ENCODE measurements at regions not wholly inside any gene's neighbourhood (a gene's known extent, or its start where the extent isn't known, plus 50 kb on each side); places are given as distances from the start of the nearest gene placed in this dataset.

DNA sequence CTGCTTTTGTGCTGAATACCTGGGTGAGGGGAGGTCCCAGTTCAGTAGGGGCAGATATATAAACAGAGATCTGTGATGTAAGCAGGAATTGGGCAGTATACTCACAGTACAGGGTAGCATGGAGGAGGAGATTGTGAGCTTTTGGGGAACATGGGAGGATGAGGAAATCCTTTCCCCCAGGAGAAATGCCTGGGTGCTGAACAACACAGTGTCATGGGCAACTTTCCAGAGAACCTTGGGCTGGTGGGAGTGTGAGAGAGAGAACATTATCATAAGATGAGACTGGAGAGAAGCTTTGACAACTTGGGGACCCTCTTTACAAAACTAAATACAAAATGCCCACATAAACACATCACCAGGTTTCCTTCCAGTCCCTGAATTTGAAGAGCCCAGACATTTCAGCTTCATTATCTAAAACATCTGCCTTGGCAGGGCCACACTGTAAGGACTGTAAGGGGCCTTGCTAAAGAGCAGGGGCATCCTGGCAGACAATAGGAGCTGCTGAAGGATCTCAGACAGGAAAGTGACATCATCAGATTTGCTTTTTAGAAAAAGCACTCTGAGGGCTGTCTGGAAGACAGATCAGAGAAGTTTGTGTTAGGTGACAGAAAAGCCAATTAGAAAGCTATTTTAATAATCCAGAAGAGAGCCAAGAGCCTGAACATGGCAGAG lies 105.1 kb upstream of the FOXN2 start:
- DNase-seq: no peak
- no peaks in the 10 kb centered on the region for H3K36me3 ChIP-seq (ENCODE audit: control insufficient read depth, insufficient read depth, low read length)

DNA sequence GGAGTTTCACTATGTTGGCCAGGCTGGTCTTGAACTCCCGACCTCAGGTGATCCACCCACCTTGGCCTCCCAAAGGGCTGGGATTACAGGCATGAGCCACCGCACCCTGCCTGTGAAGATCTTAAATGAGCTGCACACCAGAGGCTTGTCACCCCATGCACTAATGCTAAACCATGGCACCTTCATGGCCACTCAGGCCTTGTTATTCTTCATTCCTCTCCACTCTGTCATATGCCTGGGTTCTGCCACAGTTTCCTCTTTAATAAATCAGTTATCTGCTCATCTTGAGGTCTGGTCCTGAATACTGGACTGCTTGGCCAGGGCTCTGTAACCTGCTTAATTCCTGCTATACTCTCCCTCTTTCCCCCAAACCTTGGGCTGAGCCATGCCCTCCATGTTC lies 104.3 kb upstream of the FOXN2 start:
- H3K4me1 ChIP-seq (ENCODE audit: control insufficient read depth, insufficient read depth, low read length): peaks cover 3% of the 10 kb centered on the region
- no peaks in the 10 kb centered on the region for H3K9me3 ChIP-seq (ENCODE audit: control insufficient read depth, low read depth, low read length)
- no peak overlapping the region for H3K4me3 ChIP-seq (ENCODE audit: low read length)
- H3K36me3 ChIP-seq (ENCODE audit: control insufficient read depth, insufficient read depth, low read length): no peaks in the 10 kb centered on the region
- no peak for DNase-seq
- no peaks in the 10 kb centered on the region for H3K27me3 ChIP-seq (ENCODE audit: control insufficient read depth, insufficient read depth, low read length)
- H3K27ac ChIP-seq (ENCODE audit: low read length): no peak overlapping the region
- no CpG with 5 or more reads among the region's 2 CpGs for WGBS (ENCODE audit: insufficient coverage, low lambda C conversion rate)

More for the DNA sequence above, 105.1 kb upstream of the FOXN2 start:
- no peaks in the 10 kb centered on the region for H3K9me3 ChIP-seq (ENCODE audit: control insufficient read depth, low read depth, low read length)
- H3K27ac ChIP-seq (ENCODE audit: low read length): no peak overlapping the region
- peaks cover 3% of the 10 kb centered on the region for H3K4me1 ChIP-seq (ENCODE audit: control insufficient read depth, insufficient read depth, low read length)
- H3K27me3 ChIP-seq (ENCODE audit: control insufficient read depth, insufficient read depth, low read length): no peaks in the 10 kb centered on the region
- no peak overlapping the region for H3K4me3 ChIP-seq (ENCODE audit: low read length)

DNA sequence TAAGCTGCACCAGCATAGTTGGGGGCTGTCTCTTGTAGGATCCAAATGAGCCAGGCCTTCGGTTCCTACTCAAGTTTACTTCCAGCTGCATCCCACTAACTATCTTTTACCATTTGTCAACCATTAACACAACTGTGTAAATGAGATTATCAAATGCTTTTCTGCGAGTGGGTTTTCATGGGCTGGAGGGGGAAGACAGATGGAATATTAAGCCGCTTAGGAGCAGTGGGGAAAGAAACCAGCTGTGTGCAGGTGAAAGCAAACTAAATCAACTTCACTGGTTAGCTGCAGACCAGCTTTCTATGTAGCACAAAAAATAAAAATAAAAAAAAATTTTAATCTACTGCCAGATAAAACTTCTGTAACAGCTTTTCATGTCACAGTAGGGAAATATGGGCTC lies 100.8 kb upstream of the FOXN2 start:
- WGBS (ENCODE audit: insufficient coverage, low lambda C conversion rate): 80% methylated on average over 2 of the region's 3 CpGs

DNA sequence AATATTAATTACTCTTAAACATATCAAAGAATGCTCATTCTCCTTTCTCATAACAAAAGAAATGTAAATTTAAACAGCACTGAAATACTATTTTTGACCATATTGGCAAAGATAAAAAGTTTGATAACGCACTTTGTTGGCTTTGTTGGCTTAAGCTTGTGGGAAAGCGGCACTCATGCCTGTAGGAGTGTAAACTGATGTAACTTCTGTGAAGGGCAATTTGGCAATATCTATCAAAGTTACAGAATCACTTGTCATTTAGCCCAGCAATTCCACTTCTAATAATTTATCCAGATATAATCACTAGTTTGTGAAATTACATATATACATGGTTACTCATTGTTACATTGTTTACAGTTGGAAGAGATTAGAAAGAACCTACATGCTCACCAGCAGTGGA lies 96.3 kb upstream of the FOXN2 start:
- peak overlapping the region; percentile 86 for H3K27ac ChIP-seq (ENCODE audit: low read length)
- no peak for DNase-seq
- 100% methylated on average over 1 of the region's 2 CpGs for WGBS (ENCODE audit: insufficient coverage, low lambda C conversion rate)

More for the DNA sequence above, 100.8 kb upstream of the FOXN2 start:
- H3K27ac ChIP-seq (ENCODE audit: low read length): no peak overlapping the region
- no peaks in the 10 kb centered on the region for H3K27me3 ChIP-seq (ENCODE audit: control insufficient read depth, insufficient read depth, low read length)
- no peaks in the 10 kb centered on the region for H3K36me3 ChIP-seq (ENCODE audit: control insufficient read depth, insufficient read depth, low read length)
- peaks cover 4% of the 10 kb centered on the region for H3K4me1 ChIP-seq (ENCODE audit: control insufficient read depth, insufficient read depth, low read length)
- H3K4me3 ChIP-seq (ENCODE audit: low read length): no peak overlapping the region
- DNase-seq: no peak
- no peaks in the 10 kb centered on the region for H3K9me3 ChIP-seq (ENCODE audit: control insufficient read depth, low read depth, low read length)

GRCh38 chr2:48219234-48219554 lies 95.3 kb upstream of the FOXN2 start:
- H3K27me3 ChIP-seq (ENCODE audit: control insufficient read depth, insufficient read depth, low read length): no peaks in the 10 kb centered on the region
- no CpG with 5 or more reads among the region's 3 CpGs for WGBS (ENCODE audit: insufficient coverage, low lambda C conversion rate)
- H3K27ac ChIP-seq (ENCODE audit: low read length): peak overlapping the region; percentile 86
- H3K9me3 ChIP-seq (ENCODE audit: control insufficient read depth, low read depth, low read length): no peaks in the 10 kb centered on the region
- H3K4me1 ChIP-seq (ENCODE audit: control insufficient read depth, insufficient read depth, low read length): peaks cover 33% of the 10 kb centered on the region
- no peak overlapping the region for H3K4me3 ChIP-seq (ENCODE audit: low read length)
- no peak for DNase-seq
- H3K36me3 ChIP-seq (ENCODE audit: control insufficient read depth, insufficient read depth, low read length): no peaks in the 10 kb centered on the region

More for the DNA sequence above, 96.3 kb upstream of the FOXN2 start:
- Histone ChIP-seq H3K27me3 (ENCODE audit: control insufficient read depth, insufficient read depth, low read length) (no peaks in the 10 kb centered on the region), H3K36me3 (ENCODE audit: control insufficient read depth, insufficient read depth, low read length) (no peaks in the 10 kb centered on the region), H3K4me1 (ENCODE audit: control insufficient read depth, insufficient read depth, low read length) (peaks cover 33% of the 10 kb centered on the region), H3K9me3 (ENCODE audit: control insufficient read depth, low read depth, low read length) (no peaks in the 10 kb centered on the region), H3K4me3 (ENCODE audit: low read length) (no peak overlapping the region)

- H3K9me3 ChIP-seq (ENCODE audit: control insufficient read depth, low read depth, low read length): no peaks in the 10 kb centered on the region
- no peak overlapping the region for H3K4me3 ChIP-seq (ENCODE audit: low read length)
- peak overlapping the region; percentile 86 for H3K27ac ChIP-seq (ENCODE audit: low read length)
- H3K36me3 ChIP-seq (ENCODE audit: control insufficient read depth, insufficient read depth, low read length): no peaks in the 10 kb centered on the region
- peaks cover 33% of the 10 kb centered on the region for H3K4me1 ChIP-seq (ENCODE audit: control insufficient read depth, insufficient read depth, low read length)
- no peaks in the 10 kb centered on the region for H3K27me3 ChIP-seq (ENCODE audit: control insufficient read depth, insufficient read depth, low read length)
- DNase-seq: peak; percentile 73 to 91
- WGBS (ENCODE audit: insufficient coverage, low lambda C conversion rate): 60% methylated on average over 1 of the region's 1 CpG
Measured at GRCh38 chr2:48219555-48220436, 94.7 kb upstream of the FOXN2 start.

- Histone ChIP-seq H3K27me3 (ENCODE audit: control insufficient read depth, insufficient read depth, low read length) (no peaks in the 10 kb centered on the region), H3K4me3 (ENCODE audit: low read length) (no peak overlapping the region), H3K4me1 (ENCODE audit: control insufficient read depth, insufficient read depth, low read length) (peaks cover 33% of the 10 kb centered on the region), H3K9me3 (ENCODE audit: control insufficient read depth, low read depth, low read length) (no peaks in the 10 kb centered on the region), H3K27ac (ENCODE audit: low read length) (peak overlapping the region; percentile 86), H3K36me3 (ENCODE audit: control insufficient read depth, insufficient read depth, low read length) (no peaks in the 10 kb centered on the region)
- 100% methylated on average over 1 of the region's 1 CpG for whole genome bisulfite sequencing (ENCODE audit: insufficient coverage, low lambda C conversion rate)
- DNase-seq: no peak
Measured at GRCh38 chr2:48220501-48220900, 94.0 kb upstream of the FOXN2 start.

GRCh38 chr2:48221846-48222516 lies 92.5 kb upstream of the FOXN2 start:
- Histone ChIP-seq H3K27me3 (ENCODE audit: control insufficient read depth, insufficient read depth, low read length) (no peaks in the 10 kb centered on the region), H3K27ac (ENCODE audit: low read length) (peak overlapping the region; percentile 86), H3K9me3 (ENCODE audit: control insufficient read depth, low read depth, low read length) (no peaks in the 10 kb centered on the region), H3K4me3 (ENCODE audit: low read length) (no peak overlapping the region), H3K4me1 (ENCODE audit: control insufficient read depth, insufficient read depth, low read length) (peaks cover 33% of the 10 kb centered on the region), H3K36me3 (ENCODE audit: control insufficient read depth, insufficient read depth, low read length) (no peaks in the 10 kb centered on the region)
- no CpG with 5 or more reads among the region's 4 CpGs for WGBS (ENCODE audit: insufficient coverage, low lambda C conversion rate)
- DNase-seq: peak; percentile 8 to 46

GRCh38 chr2:48227617-48228344 lies 86.7 kb upstream of the FOXN2 start:
- no peak for DNase-seq
- no peaks in the 10 kb centered on the region for H3K9me3 ChIP-seq (ENCODE audit: control insufficient read depth, low read depth, low read length)
- no peaks in the 10 kb centered on the region for H3K4me1 ChIP-seq (ENCODE audit: control insufficient read depth, insufficient read depth, low read length)
- no peaks in the 10 kb centered on the region for H3K36me3 ChIP-seq (ENCODE audit: control insufficient read depth, insufficient read depth, low read length)
- no peak overlapping the region for H3K27ac ChIP-seq (ENCODE audit: low read length)
- H3K27me3 ChIP-seq (ENCODE audit: control insufficient read depth, insufficient read depth, low read length): no peaks in the 10 kb centered on the region
- 89% methylated on average over 3 of the region's 3 CpGs for WGBS (ENCODE audit: insufficient coverage, low lambda C conversion rate)
- no peak overlapping the region for H3K4me3 ChIP-seq (ENCODE audit: low read length)

DNA sequence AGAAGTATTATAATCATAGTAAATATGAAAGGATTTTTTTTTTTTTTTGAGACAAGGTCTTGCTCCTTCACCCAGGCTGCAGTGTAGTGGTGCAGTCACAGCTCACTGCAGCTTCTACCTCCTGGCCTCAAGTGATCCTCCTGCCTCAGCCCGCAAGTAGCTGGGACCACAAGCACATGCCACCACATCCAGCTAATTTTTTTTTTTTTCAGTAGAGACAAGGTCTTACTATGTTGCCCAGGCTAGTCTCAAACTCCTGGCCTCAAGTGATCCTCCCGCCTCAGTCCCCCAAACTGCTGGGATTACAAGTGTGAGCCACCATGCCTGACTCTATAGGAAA lies 86.2 kb upstream of the FOXN2 start:
- Histone ChIP-seq H3K9me3 (ENCODE audit: control insufficient read depth, low read depth, low read length) (no peaks in the 10 kb centered on the region), H3K27me3 (ENCODE audit: control insufficient read depth, insufficient read depth, low read length) (no peaks in the 10 kb centered on the region), H3K4me1 (ENCODE audit: control insufficient read depth, insufficient read depth, low read length) (no peaks in the 10 kb centered on the region), H3K36me3 (ENCODE audit: control insufficient read depth, insufficient read depth, low read length) (no peaks in the 10 kb centered on the region), H3K27ac (ENCODE audit: low read length) (no peak overlapping the region), H3K4me3 (ENCODE audit: low read length) (no peak overlapping the region)
- WGBS (ENCODE audit: insufficient coverage, low lambda C conversion rate): no CpG with 5 or more reads among the region's 2 CpGs
- DNase-seq: no peak
